SK-N-SH treated with all-trans-retinoic acid at 6 μM for 48 hours (cell line): ENCODE measurements at regions not wholly inside any gene's neighbourhood (a gene's known extent, or its start where the extent isn't known, plus 50 kb on each side); places are given as distances from the start of the nearest gene placed in this dataset.

Source experiments
- ATAC-seq: fragments of 200-7000 bp; cut with Tn5 transposase; 3 replicates; pipeline ENCODE4 v1.9.1; 2020; ENCODE audit warnings: mild to moderate bottlenecking, moderate library complexity
- ARNTL ChIP-seq: fragments of 450-650 bp; formaldehyde crosslinking; IDR thresholded peaks from 2 replicates; pipeline ENCODE4 v1.5.0; 2020; ENCODE audit warnings: low read depth, mild to moderate bottlenecking, moderate library complexity, borderline replicate concordance
- BACH2 ChIP-seq: fragments of 250-450 bp; sonication (Bioruptor Pico); IDR thresholded peaks from 2 replicates; pipeline ENCODE4 v1.9.0; 2021; ENCODE audit warnings: mild to moderate bottlenecking, borderline replicate concordance
- CREB5 ChIP-seq: fragments of 250-450 bp; sonication (Bioruptor Pico); IDR thresholded peaks from 2 replicates; pipeline ENCODE4 v1.5.1; 2020; ENCODE audit warnings: low read depth, mild to moderate bottlenecking, moderate library complexity
- CSDC2 ChIP-seq: fragments of 250-450 bp; sonication (Bioruptor Pico); IDR thresholded peaks from 2 replicates; pipeline ENCODE4 v1.5.0; 2020; ENCODE audit warnings: mild to moderate bottlenecking, moderate library complexity
- ESRRG ChIP-seq: fragments of 250-450 bp; sonication (Bioruptor Pico); IDR thresholded peaks from 2 replicates; pipeline ENCODE4 v1.6.1; 2021; ENCODE audit warnings: mild to moderate bottlenecking
- GLIS3 ChIP-seq: fragments of 250-450 bp; sonication (Bioruptor Pico); IDR thresholded peaks from 2 replicates; pipeline ENCODE4 v1.5.0; 2020; ENCODE audit warnings: mild to moderate bottlenecking, moderate library complexity
- OSR1 ChIP-seq: fragments of 250-450 bp; sonication (Bioruptor Pico); IDR thresholded peaks from 2 replicates; pipeline ENCODE4 v1.8.0; 2022; ENCODE audit warnings: moderate library complexity, mild to moderate bottlenecking, inconsistent platforms
- PATZ1 ChIP-seq: fragments of 250-450 bp; sonication (Bioruptor Pico); IDR thresholded peaks from 2 replicates; pipeline ENCODE4 v1.8.0; 2020; ENCODE audit warnings: mild to moderate bottlenecking, moderate library complexity, borderline replicate concordance
- POU6F1 ChIP-seq: fragments of 250-450 bp; sonication (Bioruptor Pico); IDR thresholded peaks from 2 replicates; pipeline ENCODE4 v1.8.0; 2021; ENCODE audit warnings: low read depth, mild to moderate bottlenecking, moderate library complexity, borderline replicate concordance
- PPARA ChIP-seq: fragments of 250-450 bp; sonication (Bioruptor Pico); IDR thresholded peaks from 2 replicates; pipeline ENCODE4 v1.5.0; 2020; ENCODE audit warnings: mild to moderate bottlenecking, borderline replicate concordance
- RARB ChIP-seq: fragments of 250-450 bp; sonication (Bioruptor Pico); IDR thresholded peaks from 2 replicates; pipeline ENCODE4 v1.8.0; 2021; ENCODE audit warnings: mild to moderate bottlenecking, moderate library complexity
- SNAI2 ChIP-seq: fragments of 250-450 bp; sonication (Bioruptor Pico); IDR thresholded peaks from 2 replicates; pipeline ENCODE4 v1.5.0; 2020; ENCODE audit warnings: mild to moderate bottlenecking, moderate library complexity
- TCF4 ChIP-seq: fragments of 250-450 bp; sonication (Bioruptor Pico); IDR thresholded peaks from 2 replicates; pipeline ENCODE4 v1.8.0; 2021; ENCODE audit warnings: mild to moderate bottlenecking, moderate library complexity, borderline replicate concordance
- TOX ChIP-seq: fragments of 250-450 bp; sonication (Bioruptor Pico); IDR thresholded peaks from 2 replicates; pipeline ENCODE4 v1.8.0; 2021; ENCODE audit warnings: mild to moderate bottlenecking, moderate library complexity, borderline replicate concordance
- TSHZ2 ChIP-seq: fragments of 250-450 bp; sonication (Bioruptor Pico); IDR thresholded peaks from 2 replicates; pipeline ENCODE4 v1.5.0; 2020; ENCODE audit warnings: mild to moderate bottlenecking, moderate library complexity
- ZC3H10 ChIP-seq: fragments of 250-450 bp; sonication (Bioruptor Pico); IDR thresholded peaks from 2 replicates; pipeline ENCODE4 v1.5.1; 2021; ENCODE audit warnings: mild to moderate bottlenecking, moderate library complexity
- ZFP3 ChIP-seq: fragments of 250-450 bp; sonication (Bioruptor Pico); IDR thresholded peaks from 2 replicates; pipeline ENCODE4 v1.5.0; 2020; ENCODE audit warnings: mild to moderate bottlenecking, moderate library complexity
- ZFP30 ChIP-seq: fragments of 450-650 bp; formaldehyde crosslinking; IDR thresholded peaks from 2 replicates; pipeline ENCODE4 v1.5.0; 2022; ENCODE audit warnings: mild to moderate bottlenecking, moderate library complexity
- ZNF565 ChIP-seq: fragments of 450-650 bp; formaldehyde crosslinking; conservative IDR thresholded peaks from 2 replicates; pipeline ENCODE4 v1.5.0; 2020; ENCODE audit warnings: low read depth, mild to moderate bottlenecking, moderate library complexity
- ZNF70 ChIP-seq: fragments of 450-650 bp; formaldehyde crosslinking; IDR thresholded peaks from 2 replicates; pipeline ENCODE4 v1.5.0; 2020; ENCODE audit warnings: mild to moderate bottlenecking, moderate library complexity
- ZNF8 ChIP-seq: fragments of 450-650 bp; formaldehyde crosslinking; IDR thresholded peaks from 2 replicates; pipeline ENCODE4 v1.5.0; 2020; ENCODE audit warnings: mild to moderate bottlenecking, moderate library complexity

GRCh38 chr5:4348423-4348822 lies 752.8 kb downstream of the IRX1 start:
- ATAC-seq = no peak
- TF ChIP-seq POU6F1 (CRISPR knock-in tag) (no peak), ZNF565 (CRISPR knock-in tag) (no peak), CREB5 (CRISPR knock-in tag) (no peak), ARNTL (CRISPR knock-in tag) (no peak), SNAI2 (CRISPR knock-in tag) (no peak), ZNF70 (CRISPR knock-in tag) (no peak), TCF4 (CRISPR knock-in tag) (no peak), ZFP30 (CRISPR knock-in tag) (no peak), ESRRG (no peak), TOX (CRISPR knock-in tag) (no peak), ZFP3 (no peak), PPARA (CRISPR knock-in tag) (no peak), ZNF8 (CRISPR knock-in tag) (no peak), BACH2 (no peak), RARB (CRISPR knock-in tag) (no peak), CSDC2 (CRISPR knock-in tag) (no peak), ZC3H10 (CRISPR knock-in tag) (no peak), TSHZ2 (no peak), OSR1 (CRISPR knock-in tag) (no peak)
- TF ChIP-seq, all 23 proteins: peak for 0

- no peak for ATAC-seq
- TF ChIP-seq POU6F1 (CRISPR knock-in tag) (no peak), GLIS3 (CRISPR knock-in tag) (no peak), ZNF565 (CRISPR knock-in tag) (no peak), ARNTL (CRISPR knock-in tag) (no peak), SNAI2 (CRISPR knock-in tag) (no peak), TSHZ2 (no peak), TOX (CRISPR knock-in tag) (no peak)
- TF ChIP-seq, all 23 proteins: peak for 0
These were observed 753.3 kb downstream of the IRX1 start for GRCh38 chr5:4348919-4349318.

GRCh38 chr5:4356201-4356600 lies 760.6 kb downstream of the IRX1 start:
- TF ChIP-seq OSR1 (CRISPR knock-in tag) = no peak
- no peak for TF ChIP-seq PATZ1 (CRISPR knock-in tag)
- TF ChIP-seq GLIS3 (CRISPR knock-in tag) = no peak
- TF ChIP-seq ESRRG = no peak
- no peak for TF ChIP-seq ZNF565 (CRISPR knock-in tag)
- TF ChIP-seq ZFP30 (CRISPR knock-in tag) = no peak
- TF ChIP-seq, all 23 proteins: peak for 0
- ATAC-seq = no peak
